ENCODE measurements at regions not wholly inside any gene's neighbourhood (a gene's known extent, or its start where the extent isn't known, plus 50 kb on each side); places are given as distances from the start of the nearest gene placed in this dataset.

DNA sequence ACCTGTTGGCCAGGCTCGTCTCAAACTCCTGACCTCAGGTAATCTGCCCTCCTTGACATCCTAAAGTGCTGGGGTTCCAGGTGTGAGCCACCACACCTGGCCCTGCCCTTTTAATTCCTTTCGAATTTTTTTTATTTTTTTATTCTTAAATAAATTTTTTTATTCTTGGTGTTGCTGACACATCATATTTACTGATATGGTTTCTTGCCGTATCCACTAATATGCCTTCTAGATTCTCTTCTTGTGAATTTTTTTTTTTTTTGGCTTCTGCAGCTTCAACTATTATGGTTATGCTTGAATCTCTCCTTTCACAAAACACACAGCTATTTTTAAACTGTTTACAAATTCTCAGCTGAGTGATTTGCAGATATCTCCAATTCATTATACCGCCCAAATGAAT is 353.4 kb upstream of the ADGRL3 start:
- DNase-seq (ENCODE audit: low spot score) (no peak), ATAC-seq (no peak)
- CTCF ChIA-PET, result no interaction called here

DNA sequence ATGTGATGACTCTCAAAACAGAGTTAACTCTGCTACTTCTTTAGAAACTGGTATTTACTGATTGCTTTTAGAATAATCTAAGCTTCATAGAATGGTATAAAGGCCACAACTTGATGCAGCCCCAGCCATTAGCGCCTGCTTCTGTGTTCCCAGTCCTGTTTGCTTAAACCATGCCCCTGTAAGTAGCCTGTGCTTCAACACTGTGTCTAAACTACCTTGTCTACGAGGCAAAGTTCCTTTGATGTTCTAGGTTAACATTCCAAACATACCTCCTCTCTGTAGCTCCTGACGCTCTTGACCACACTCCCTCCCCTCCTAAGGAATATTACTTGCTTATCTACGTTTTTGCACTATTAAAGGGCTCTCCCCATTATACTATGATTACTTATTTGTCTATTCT is 352.5 kb upstream of the ADGRL3 start:
- Mint-ChIP-seq H3K9me3 (peaks cover 3% of the 10 kb centered on the region), H3K4me1 (peaks cover 5% of the 10 kb centered on the region), H3K36me3 (no peaks in the 10 kb centered on the region), H3K27me3 (ENCODE audit: low read depth) (no peaks in the 10 kb centered on the region; the same call in 1 of the 2 replicates), H3K27ac (no peak overlapping the region), H3K4me3 (no peak overlapping the region)
- ChIA-PET CTCF (no interaction called here), POLR2A (no interaction called here)
- TF ChIP-seq SOX15 (CRISPR knock-in tag; IDR thresholded peaks at IDR 0.05) (no peak), CREB1 (CRISPR knock-in tag; IDR thresholded peaks at IDR 0.05) (no peak), FOXP1 (CRISPR knock-in tag; IDR thresholded peaks at IDR 0.05; ENCODE audit: borderline replicate concordance) (no peak), ZNF396 (CRISPR knock-in tag; IDR thresholded peaks at IDR 0.05; ENCODE audit: borderline replicate concordance) (no peak), TEAD1 (CRISPR knock-in tag; IDR thresholded peaks at IDR 0.05) (no peak), GABPB1 (CRISPR knock-in tag; IDR thresholded peaks at IDR 0.05) (no peak), ZNF317 (CRISPR knock-in tag; IDR thresholded peaks at IDR 0.05; ENCODE audit: borderline replicate concordance, low read depth) (no peak), SMAD3 (CRISPR knock-in tag; IDR thresholded peaks at IDR 0.05; ENCODE audit: borderline replicate concordance) (no peak), FOXK1 (CRISPR knock-in tag; IDR thresholded peaks at IDR 0.05) (no peak)
- TF ChIP-seq, protein P1, sequence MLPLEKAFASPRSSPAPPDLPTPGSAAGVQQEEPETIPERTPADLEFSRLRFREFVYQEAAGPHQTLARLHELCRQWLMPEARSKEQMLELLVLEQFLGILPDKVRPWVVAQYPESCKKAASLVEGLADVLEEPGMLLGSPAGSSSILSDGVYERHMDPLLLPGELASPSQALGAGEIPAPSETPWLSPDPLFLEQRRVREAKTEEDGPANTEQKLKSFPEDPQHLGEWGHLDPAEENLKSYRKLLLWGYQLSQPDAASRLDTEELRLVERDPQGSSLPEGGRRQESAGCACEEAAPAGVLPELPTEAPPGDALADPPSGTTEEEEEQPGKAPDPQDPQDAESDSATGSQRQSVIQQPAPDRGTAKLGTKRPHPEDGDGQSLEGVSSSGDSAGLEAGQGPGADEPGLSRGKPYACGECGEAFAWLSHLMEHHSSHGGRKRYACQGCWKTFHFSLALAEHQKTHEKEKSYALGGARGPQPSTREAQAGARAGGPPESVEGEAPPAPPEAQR (CRISPR knock-in tag; IDR thresholded peaks at IDR 0.05), result no peak
- TF ChIP-seq, protein P2, sequence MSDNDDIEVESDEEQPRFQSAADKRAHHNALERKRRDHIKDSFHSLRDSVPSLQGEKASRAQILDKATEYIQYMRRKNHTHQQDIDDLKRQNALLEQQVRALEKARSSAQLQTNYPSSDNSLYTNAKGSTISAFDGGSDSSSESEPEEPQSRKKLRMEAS (CRISPR knock-in tag; IDR thresholded peaks at IDR 0.05), result no peak
- TF ChIP-seq, protein P3, sequence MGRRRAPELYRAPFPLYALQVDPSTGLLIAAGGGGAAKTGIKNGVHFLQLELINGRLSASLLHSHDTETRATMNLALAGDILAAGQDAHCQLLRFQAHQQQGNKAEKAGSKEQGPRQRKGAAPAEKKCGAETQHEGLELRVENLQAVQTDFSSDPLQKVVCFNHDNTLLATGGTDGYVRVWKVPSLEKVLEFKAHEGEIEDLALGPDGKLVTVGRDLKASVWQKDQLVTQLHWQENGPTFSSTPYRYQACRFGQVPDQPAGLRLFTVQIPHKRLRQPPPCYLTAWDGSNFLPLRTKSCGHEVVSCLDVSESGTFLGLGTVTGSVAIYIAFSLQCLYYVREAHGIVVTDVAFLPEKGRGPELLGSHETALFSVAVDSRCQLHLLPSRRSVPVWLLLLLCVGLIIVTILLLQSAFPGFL (CRISPR knock-in tag; IDR thresholded peaks at IDR 0.05; ENCODE audit: borderline replicate concordance), result no peak
- ATAC-seq, result peak; percentile 55
- DNase-seq (ENCODE audit: low spot score), result no peak

More for the DNA sequence above, 353.4 kb upstream of the ADGRL3 start:
- peaks cover 5% of the 10 kb centered on the region for H3K4me1 Mint-ChIP-seq
- no peaks in the 10 kb centered on the region for H3K36me3 Mint-ChIP-seq
- H3K27ac Mint-ChIP-seq, result no peak overlapping the region
- H3K9me3 Mint-ChIP-seq, result no peaks in the 10 kb centered on the region
- H3K4me3 Mint-ChIP-seq, result no peak overlapping the region
- no peaks in the 10 kb centered on the region for H3K27me3 Mint-ChIP-seq (ENCODE audit: low read depth)
- POLR2A ChIA-PET, result interaction anchor here (0.7 kb wide), 1 partner anchor 184 kb away, joined by 3 read pairs; no protein-coding TSS in a partner anchor
- TF ChIP-seq, protein P2 (CRISPR knock-in tag; IDR thresholded peaks at IDR 0.05), result no peak
- TF ChIP-seq OVOL2 (CRISPR knock-in tag; IDR thresholded peaks at IDR 0.05; ENCODE audit: borderline replicate concordance), result no peak
- no peak for TF ChIP-seq IRF2 (CRISPR knock-in tag; IDR thresholded peaks at IDR 0.05; ENCODE audit: borderline replicate concordance, low read depth)
- no peak for TF ChIP-seq GABPB1 (CRISPR knock-in tag; IDR thresholded peaks at IDR 0.05)
- no peak for TF ChIP-seq MXD4 (CRISPR knock-in tag; IDR thresholded peaks at IDR 0.05; ENCODE audit: borderline replicate concordance)
- TF ChIP-seq, protein P4, sequence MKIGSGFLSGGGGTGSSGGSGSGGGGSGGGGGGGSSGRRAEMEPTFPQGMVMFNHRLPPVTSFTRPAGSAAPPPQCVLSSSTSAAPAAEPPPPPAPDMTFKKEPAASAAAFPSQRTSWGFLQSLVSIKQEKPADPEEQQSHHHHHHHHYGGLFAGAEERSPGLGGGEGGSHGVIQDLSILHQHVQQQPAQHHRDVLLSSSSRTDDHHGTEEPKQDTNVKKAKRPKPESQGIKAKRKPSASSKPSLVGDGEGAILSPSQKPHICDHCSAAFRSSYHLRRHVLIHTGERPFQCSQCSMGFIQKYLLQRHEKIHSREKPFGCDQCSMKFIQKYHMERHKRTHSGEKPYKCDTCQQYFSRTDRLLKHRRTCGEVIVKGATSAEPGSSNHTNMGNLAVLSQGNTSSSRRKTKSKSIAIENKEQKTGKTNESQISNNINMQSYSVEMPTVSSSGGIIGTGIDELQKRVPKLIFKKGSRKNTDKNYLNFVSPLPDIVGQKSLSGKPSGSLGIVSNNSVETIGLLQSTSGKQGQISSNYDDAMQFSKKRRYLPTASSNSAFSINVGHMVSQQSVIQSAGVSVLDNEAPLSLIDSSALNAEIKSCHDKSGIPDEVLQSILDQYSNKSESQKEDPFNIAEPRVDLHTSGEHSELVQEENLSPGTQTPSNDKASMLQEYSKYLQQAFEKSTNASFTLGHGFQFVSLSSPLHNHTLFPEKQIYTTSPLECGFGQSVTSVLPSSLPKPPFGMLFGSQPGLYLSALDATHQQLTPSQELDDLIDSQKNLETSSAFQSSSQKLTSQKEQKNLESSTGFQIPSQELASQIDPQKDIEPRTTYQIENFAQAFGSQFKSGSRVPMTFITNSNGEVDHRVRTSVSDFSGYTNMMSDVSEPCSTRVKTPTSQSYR (CRISPR knock-in tag; IDR thresholded peaks at IDR 0.05), result no peak
- no peak for TF ChIP-seq SP1 (CRISPR knock-in tag; conservative IDR thresholded peaks at IDR 0.05)
- TF ChIP-seq, protein P5, sequence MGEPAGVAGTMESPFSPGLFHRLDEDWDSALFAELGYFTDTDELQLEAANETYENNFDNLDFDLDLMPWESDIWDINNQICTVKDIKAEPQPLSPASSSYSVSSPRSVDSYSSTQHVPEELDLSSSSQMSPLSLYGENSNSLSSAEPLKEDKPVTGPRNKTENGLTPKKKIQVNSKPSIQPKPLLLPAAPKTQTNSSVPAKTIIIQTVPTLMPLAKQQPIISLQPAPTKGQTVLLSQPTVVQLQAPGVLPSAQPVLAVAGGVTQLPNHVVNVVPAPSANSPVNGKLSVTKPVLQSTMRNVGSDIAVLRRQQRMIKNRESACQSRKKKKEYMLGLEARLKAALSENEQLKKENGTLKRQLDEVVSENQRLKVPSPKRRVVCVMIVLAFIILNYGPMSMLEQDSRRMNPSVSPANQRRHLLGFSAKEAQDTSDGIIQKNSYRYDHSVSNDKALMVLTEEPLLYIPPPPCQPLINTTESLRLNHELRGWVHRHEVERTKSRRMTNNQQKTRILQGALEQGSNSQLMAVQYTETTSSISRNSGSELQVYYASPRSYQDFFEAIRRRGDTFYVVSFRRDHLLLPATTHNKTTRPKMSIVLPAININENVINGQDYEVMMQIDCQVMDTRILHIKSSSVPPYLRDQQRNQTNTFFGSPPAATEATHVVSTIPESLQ (CRISPR knock-in tag; IDR thresholded peaks at IDR 0.05), result no peak
- TF ChIP-seq TEAD4 (CRISPR knock-in tag; IDR thresholded peaks at IDR 0.05), result no peak
- no peak for TF ChIP-seq SMAD4 (CRISPR knock-in tag; IDR thresholded peaks at IDR 0.05)
- no peak for TF ChIP-seq GRHL2 (CRISPR knock-in tag; IDR thresholded peaks at IDR 0.05; ENCODE audit: insufficient replicate concordance, severe bottlenecking)
- TF ChIP-seq TP53 (CRISPR knock-in tag; IDR thresholded peaks at IDR 0.05), result no peak
- no peak for TF ChIP-seq ZBTB21 (CRISPR knock-in tag; IDR thresholded peaks at IDR 0.05; ENCODE audit: borderline replicate concordance)
- TF ChIP-seq, protein P6, sequence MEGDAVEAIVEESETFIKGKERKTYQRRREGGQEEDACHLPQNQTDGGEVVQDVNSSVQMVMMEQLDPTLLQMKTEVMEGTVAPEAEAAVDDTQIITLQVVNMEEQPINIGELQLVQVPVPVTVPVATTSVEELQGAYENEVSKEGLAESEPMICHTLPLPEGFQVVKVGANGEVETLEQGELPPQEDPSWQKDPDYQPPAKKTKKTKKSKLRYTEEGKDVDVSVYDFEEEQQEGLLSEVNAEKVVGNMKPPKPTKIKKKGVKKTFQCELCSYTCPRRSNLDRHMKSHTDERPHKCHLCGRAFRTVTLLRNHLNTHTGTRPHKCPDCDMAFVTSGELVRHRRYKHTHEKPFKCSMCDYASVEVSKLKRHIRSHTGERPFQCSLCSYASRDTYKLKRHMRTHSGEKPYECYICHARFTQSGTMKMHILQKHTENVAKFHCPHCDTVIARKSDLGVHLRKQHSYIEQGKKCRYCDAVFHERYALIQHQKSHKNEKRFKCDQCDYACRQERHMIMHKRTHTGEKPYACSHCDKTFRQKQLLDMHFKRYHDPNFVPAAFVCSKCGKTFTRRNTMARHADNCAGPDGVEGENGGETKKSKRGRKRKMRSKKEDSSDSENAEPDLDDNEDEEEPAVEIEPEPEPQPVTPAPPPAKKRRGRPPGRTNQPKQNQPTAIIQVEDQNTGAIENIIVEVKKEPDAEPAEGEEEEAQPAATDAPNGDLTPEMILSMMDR (IDR thresholded peaks at IDR 0.05), result no peak
- TF ChIP-seq EMX1 (CRISPR knock-in tag; IDR thresholded peaks at IDR 0.05), result no peak
- TF ChIP-seq CREB1 (CRISPR knock-in tag; IDR thresholded peaks at IDR 0.05), result no peak
- TF ChIP-seq, protein P7, sequence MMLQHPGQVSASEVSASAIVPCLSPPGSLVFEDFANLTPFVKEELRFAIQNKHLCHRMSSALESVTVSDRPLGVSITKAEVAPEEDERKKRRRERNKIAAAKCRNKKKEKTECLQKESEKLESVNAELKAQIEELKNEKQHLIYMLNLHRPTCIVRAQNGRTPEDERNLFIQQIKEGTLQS (CRISPR knock-in tag; conservative IDR thresholded peaks at IDR 0.05), result no peak
- TF ChIP-seq FOXK1 (CRISPR knock-in tag; IDR thresholded peaks at IDR 0.05), result no peak
- TF ChIP-seq, protein P8, sequence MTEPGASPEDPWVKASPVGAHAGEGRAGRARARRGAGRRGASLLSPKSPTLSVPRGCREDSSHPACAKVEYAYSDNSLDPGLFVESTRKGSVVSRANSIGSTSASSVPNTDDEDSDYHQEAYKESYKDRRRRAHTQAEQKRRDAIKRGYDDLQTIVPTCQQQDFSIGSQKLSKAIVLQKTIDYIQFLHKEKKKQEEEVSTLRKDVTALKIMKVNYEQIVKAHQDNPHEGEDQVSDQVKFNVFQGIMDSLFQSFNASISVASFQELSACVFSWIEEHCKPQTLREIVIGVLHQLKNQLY (CRISPR knock-in tag; IDR thresholded peaks at IDR 0.05), result no peak

All from WTC11 (cell line).